Lower lobe of right lung (tissue), 2 donors: ENCODE measurements at regions not wholly inside any gene's neighbourhood (a gene's known extent, or its start where the extent isn't known, plus 50 kb on each side); places are given as distances from the start of the nearest gene placed in this dataset.

ENCODE experiments used
- ATAC-seq, 2 donors: fragments of 200-7000 bp; cut with Tn5 transposase; one replicate each; pipeline ENCODE4 v1.9.1; 2020 to 2022; ENCODE audit warnings: mild to moderate bottlenecking in 2 of 2, moderate library complexity in 2 of 2
- DNase-seq: peaks from one replicate; pipeline ENCODE4 v3.0.0-alpha.2; 2020
- H3K27ac ChIP-seq: fragments of 200-600 bp; one replicate; pipeline ENCODE4 v1.8.0; 2022
- H3K27me3 ChIP-seq: fragments of 200-600 bp; one replicate; pipeline ENCODE4 v1.8.0; 2022; ENCODE audit warnings: low read depth
- H3K36me3 ChIP-seq: fragments of 200-600 bp; one replicate; pipeline ENCODE4 v1.8.0; 2022; ENCODE audit warnings: mild to moderate bottlenecking
- H3K4me1 ChIP-seq: fragments of 200-600 bp; one replicate; pipeline ENCODE4 v1.8.0; 2022
- H3K4me3 ChIP-seq: fragments of 200-600 bp; one replicate; pipeline ENCODE4 v1.8.0; 2022; ENCODE audit warnings: mild to moderate bottlenecking
- H3K9me3 ChIP-seq: fragments of 200-600 bp; one replicate; pipeline ENCODE4 v1.8.0; 2022
- intact Hi-C: fragments of 100-400 bp; cut with DNase I; formaldehyde crosslinking; loops from one replicate; pipeline ENCODE4 v1.11.0; 2022
- TF ChIP-seq, protein P1 (sequence below): fragments of 200-600 bp; IDR thresholded peaks from one replicate; pipeline ENCODE4 v1.8.0; 2022; ENCODE audit warnings: antibody characterized with exemption, mild to moderate bottlenecking
- donor health status: DM: no; HTN: yes; CAD: no; lungs with severe emphysema.

DNA sequence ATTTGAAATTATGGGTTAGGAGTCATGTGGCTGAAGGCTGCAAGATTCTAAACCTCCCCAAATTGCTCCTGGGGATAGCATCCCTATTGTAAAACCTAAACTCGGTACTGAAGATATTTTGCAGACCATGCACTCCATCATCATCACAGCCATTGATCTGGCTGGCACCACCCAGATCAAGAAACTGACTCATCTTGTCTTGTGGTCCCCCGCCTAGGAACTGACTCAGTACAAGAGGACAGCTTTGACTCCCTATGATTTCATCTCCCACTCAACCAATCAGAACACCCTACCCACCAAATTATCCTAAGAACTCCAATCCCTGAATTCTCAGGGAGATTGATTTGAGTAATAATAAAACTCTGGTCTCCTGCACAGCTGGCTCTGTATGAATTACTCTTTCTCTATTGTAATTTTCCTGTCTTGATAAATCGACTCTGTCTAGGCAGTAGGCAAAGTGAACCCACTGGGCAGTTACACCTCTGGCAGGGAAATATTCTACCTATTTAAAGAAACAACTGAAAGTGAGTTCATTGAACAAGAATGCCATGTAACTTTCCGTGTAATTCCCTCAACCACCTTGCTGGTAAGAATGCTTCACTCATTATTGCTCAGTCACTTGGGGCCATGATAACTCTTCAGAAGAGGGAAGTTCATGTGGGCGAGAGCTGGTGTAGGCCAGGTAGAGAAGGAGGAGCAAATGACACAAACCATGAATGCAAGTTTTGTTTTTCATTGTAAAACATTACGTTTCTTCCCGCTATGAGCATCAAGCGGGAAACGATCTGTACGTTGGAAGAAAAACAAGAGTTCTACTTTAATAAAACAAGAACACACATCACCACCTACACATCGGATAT lies 602.9 kb upstream of the ARID1B start:
- DNase-seq (no peak), ATAC-seq (no peak)
- H3K9me3 ChIP-seq: no peaks in the 10 kb centered on the region
- H3K27ac ChIP-seq: no peak overlapping the region
- TF ChIP-seq, protein P1, sequence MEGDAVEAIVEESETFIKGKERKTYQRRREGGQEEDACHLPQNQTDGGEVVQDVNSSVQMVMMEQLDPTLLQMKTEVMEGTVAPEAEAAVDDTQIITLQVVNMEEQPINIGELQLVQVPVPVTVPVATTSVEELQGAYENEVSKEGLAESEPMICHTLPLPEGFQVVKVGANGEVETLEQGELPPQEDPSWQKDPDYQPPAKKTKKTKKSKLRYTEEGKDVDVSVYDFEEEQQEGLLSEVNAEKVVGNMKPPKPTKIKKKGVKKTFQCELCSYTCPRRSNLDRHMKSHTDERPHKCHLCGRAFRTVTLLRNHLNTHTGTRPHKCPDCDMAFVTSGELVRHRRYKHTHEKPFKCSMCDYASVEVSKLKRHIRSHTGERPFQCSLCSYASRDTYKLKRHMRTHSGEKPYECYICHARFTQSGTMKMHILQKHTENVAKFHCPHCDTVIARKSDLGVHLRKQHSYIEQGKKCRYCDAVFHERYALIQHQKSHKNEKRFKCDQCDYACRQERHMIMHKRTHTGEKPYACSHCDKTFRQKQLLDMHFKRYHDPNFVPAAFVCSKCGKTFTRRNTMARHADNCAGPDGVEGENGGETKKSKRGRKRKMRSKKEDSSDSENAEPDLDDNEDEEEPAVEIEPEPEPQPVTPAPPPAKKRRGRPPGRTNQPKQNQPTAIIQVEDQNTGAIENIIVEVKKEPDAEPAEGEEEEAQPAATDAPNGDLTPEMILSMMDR: no peak
- H3K36me3 ChIP-seq: no peaks in the 10 kb centered on the region
- H3K4me1 ChIP-seq: no peaks in the 10 kb centered on the region
- no peaks in the 10 kb centered on the region for H3K27me3 ChIP-seq
- intact Hi-C loops: no loop called here
- H3K4me3 ChIP-seq: no peak overlapping the region

DNA sequence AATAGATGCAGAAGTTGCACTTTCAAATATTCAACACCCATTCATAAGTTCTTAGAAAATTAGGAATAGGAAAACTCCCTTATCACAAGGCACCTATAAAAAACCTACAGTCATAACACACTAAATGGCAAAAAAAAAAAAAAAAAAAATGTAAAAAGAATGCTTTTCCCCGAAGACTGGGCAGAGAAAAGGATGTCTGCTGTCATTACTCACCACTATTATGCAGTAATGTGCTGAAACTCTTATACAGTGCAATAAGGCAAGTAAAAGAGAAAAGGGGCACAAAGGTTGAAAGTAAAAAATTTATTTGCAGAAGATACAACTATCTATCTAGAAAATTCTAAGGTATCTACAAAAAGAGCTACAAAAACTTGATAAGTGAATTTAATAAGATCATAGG lies 607.8 kb upstream of the ARID1B start:
- intact Hi-C loops: no loop called here
- H3K36me3 ChIP-seq: no peaks in the 10 kb centered on the region
- no peak for ATAC-seq
- H3K9me3 ChIP-seq: no peaks in the 10 kb centered on the region
- no peak for DNase-seq
- peaks cover 7% of the 10 kb centered on the region for H3K4me1 ChIP-seq
- H3K27ac ChIP-seq: no peak overlapping the region
- TF ChIP-seq, protein P1: no peak
- no peaks in the 10 kb centered on the region for H3K27me3 ChIP-seq
- H3K4me3 ChIP-seq: no peak overlapping the region

- no peaks in the 10 kb centered on the region for H3K36me3 ChIP-seq
- intact Hi-C loops: no loop called here
- ATAC-seq (peak in 1 of 2 donors; percentile 32), DNase-seq (no peak)
- no peaks in the 10 kb centered on the region for H3K9me3 ChIP-seq
- TF ChIP-seq, protein P1: no peak
- no peaks in the 10 kb centered on the region for H3K27me3 ChIP-seq
- peak overlapping the region; percentile 66 for H3K27ac ChIP-seq
- peaks cover 7% of the 10 kb centered on the region for H3K4me1 ChIP-seq
- peak overlapping the region; percentile 25 for H3K4me3 ChIP-seq
These were observed 609.5 kb upstream of the ARID1B start for GRCh38 chr6:156167625-156168071.

GRCh38 chr6:156167016-156167624 lies 610.1 kb upstream of the ARID1B start:
- H3K27me3 ChIP-seq: no peaks in the 10 kb centered on the region
- no peaks in the 10 kb centered on the region for H3K36me3 ChIP-seq
- no peaks in the 10 kb centered on the region for H3K9me3 ChIP-seq
- peaks cover 7% of the 10 kb centered on the region for H3K4me1 ChIP-seq
- H3K4me3 ChIP-seq: peak overlapping the region; percentile 25
- TF ChIP-seq, protein P1: no peak
- no peak for DNase-seq
- intact Hi-C loops: no loop called here
- H3K27ac ChIP-seq: peak overlapping the region; percentile 66
- ATAC-seq: peak; percentile 21 to 51

DNA sequence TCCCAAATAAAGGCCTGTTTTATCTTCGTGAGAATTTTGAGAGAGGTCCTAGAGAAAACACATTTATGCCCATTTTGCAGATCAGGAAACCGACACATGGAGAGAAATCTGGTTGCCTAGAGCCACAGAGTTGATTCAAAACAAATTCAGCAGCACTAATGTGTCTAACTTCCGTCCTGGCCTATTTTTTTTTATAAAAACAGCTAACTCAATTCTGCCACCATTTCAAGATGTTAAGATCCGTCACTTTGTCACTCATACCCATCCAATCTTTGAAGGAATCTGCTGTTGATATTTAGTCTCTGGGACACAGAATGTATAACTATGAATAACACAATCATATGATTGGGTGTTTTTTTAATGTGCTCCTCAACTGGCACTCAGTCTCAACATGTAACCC lies 611.1 kb upstream of the ARID1B start:
- H3K36me3 ChIP-seq: no peaks in the 10 kb centered on the region
- no peaks in the 10 kb centered on the region for H3K27me3 ChIP-seq
- DNase-seq: no peak
- no peak overlapping the region for H3K4me3 ChIP-seq
- intact Hi-C loops: no loop called here
- TF ChIP-seq, protein P1: no peak
- no peak overlapping the region for H3K27ac ChIP-seq
- no peaks in the 10 kb centered on the region for H3K9me3 ChIP-seq
- peaks cover 7% of the 10 kb centered on the region for H3K4me1 ChIP-seq
- no peak for ATAC-seq
